NCI-H146 treated with DMSO at 0.1 percent for 48 hours (cell line): ENCODE measurements at regions not wholly inside any gene's neighbourhood (a gene's known extent, or its start where the extent isn't known, plus 50 kb on each side); places are given as distances from the start of the nearest gene placed in this dataset.
"Not testable (repeated sequence)": the region's sequence is repeated elsewhere in the genome, so short reads cannot be mapped to it uniquely, and the experiment has no call there.

Experiments
- DNase-seq: peaks from one replicate; lab custom pipeline; 2025; ENCODE audit not compliant: unreplicated experiment; lab: John Stamatoyannopoulos, UW

- DNase-seq: no peak
These were observed 81.2 kb upstream of the GOT2 start for GRCh38 chr16:58815181-58815888.

- DNase-seq: peak; percentile 5
These were observed 80.3 kb upstream of the GOT2 start for GRCh38 chr16:58814348-58814801.

- no peak for DNase-seq
These were observed 75.1 kb upstream of the GOT2 start for GRCh38 chr16:58809213-58809612.

- no peak for DNase-seq
These were observed 73.2 kb upstream of the GOT2 start for GRCh38 chr16:58807276-58807675.

- no peak for DNase-seq
These were observed 67.7 kb upstream of the GOT2 start for GRCh38 chr16:58801838-58802237.

- no peak for DNase-seq
These were observed 63.2 kb upstream of the GOT2 start for GRCh38 chr16:58797137-58797801.

- no peak for DNase-seq
These were observed 59.2 kb upstream of the GOT2 start for GRCh38 chr16:58793366-58793765.

- DNase-seq: no peak
These were observed 58.1 kb upstream of the GOT2 start for GRCh38 chr16:58792188-58792587.

- DNase-seq: not testable (repeated sequence)
These were observed 56.9 kb upstream of the GOT2 start for GRCh38 chr16:58790816-58791557.

GRCh38 chr16:58789351-58789750 lies 55.2 kb upstream of the GOT2 start:
- no peak for DNase-seq
